ENCODE measurements at regions not wholly inside any gene's neighbourhood (a gene's known extent, or its start where the extent isn't known, plus 50 kb on each side); places are given as distances from the start of the nearest gene placed in this dataset.

- TF ChIP-seq, protein P1, sequence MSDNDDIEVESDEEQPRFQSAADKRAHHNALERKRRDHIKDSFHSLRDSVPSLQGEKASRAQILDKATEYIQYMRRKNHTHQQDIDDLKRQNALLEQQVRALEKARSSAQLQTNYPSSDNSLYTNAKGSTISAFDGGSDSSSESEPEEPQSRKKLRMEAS (IDR thresholded peaks at IDR 0.05; ENCODE audit: low read depth) = no peak
- TF ChIP-seq RXRA (IDR thresholded peaks at IDR 0.05; ENCODE audit: borderline replicate concordance, low read depth) = no peak
- TF ChIP-seq REST (IDR thresholded peaks at IDR 0.05; ENCODE audit: low read depth, low read length) = no peak
- no peak for TF ChIP-seq EZH2phosphoT487 (IDR thresholded peaks at IDR 0.05; ENCODE audit: borderline replicate concordance, low read depth)
- no peak for TF ChIP-seq ZBTB33 (IDR thresholded peaks at IDR 0.05; ENCODE audit: borderline replicate concordance, low read depth)
- no peak for TF ChIP-seq TEAD4 (IDR thresholded peaks at IDR 0.05; ENCODE audit: borderline replicate concordance, insufficient read depth)
Measured at GRCh38 chr16:85510041-85510659, 103.0 kb upstream of the GSE1 start.
